ENCODE measurements at regions not wholly inside any gene's neighbourhood (a gene's known extent, or its start where the extent isn't known, plus 50 kb on each side); places are given as distances from the start of the nearest gene placed in this dataset.
"Not testable (repeated sequence)": the region's sequence is repeated elsewhere in the genome, so short reads cannot be mapped to it uniquely, and the experiment has no call there.

GRCh38 chr15:87672309-87673288, 583.9 kb downstream of the NTRK3 start:
- no peak for DNase-seq (ENCODE audit: low read depth in 2 of 2)

GRCh38 chr15:87671289-87671688, 585.2 kb downstream of the NTRK3 start:
- no peak for DNase-seq (ENCODE audit: low read depth in 2 of 2)

- no peak for DNase-seq (ENCODE audit: low read depth in 2 of 2)
Observed at GRCh38 chr15:87669846-87670245, 586.7 kb downstream of the NTRK3 start.

- not testable (repeated sequence) for DNase-seq (ENCODE audit: low read depth in 2 of 2)
Observed at GRCh38 chr15:87668768-87669564, 587.6 kb downstream of the NTRK3 start.

GRCh38 chr15:87667643-87668042, 588.9 kb downstream of the NTRK3 start:
- DNase-seq (ENCODE audit: low read depth in 2 of 2): no peak

- no peak for DNase-seq (ENCODE audit: low read depth in 2 of 2)
Observed at GRCh38 chr15:87662575-87662974, 594.0 kb downstream of the NTRK3 start.

GRCh38 chr15:87661454-87662355, 594.8 kb downstream of the NTRK3 start:
- no peak for DNase-seq (ENCODE audit: low read depth in 2 of 2)

GRCh38 chr15:87660251-87661129, 596.0 kb downstream of the NTRK3 start:
- no peak for DNase-seq (ENCODE audit: low read depth in 2 of 2)

GRCh38 chr15:87656372-87656771, 600.2 kb downstream of the NTRK3 start:
- no peak for DNase-seq (ENCODE audit: low read depth in 2 of 2)

- no peak for DNase-seq (ENCODE audit: low read depth in 2 of 2)
Observed at GRCh38 chr15:87653646-87654045, 602.9 kb downstream of the NTRK3 start.

GRCh38 chr15:87649175-87649574, 607.4 kb downstream of the NTRK3 start:
- no peak for DNase-seq (ENCODE audit: low read depth in 2 of 2)

GRCh38 chr15:87648278-87648677, 608.3 kb downstream of the NTRK3 start:
- DNase-seq (ENCODE audit: low read depth in 2 of 2): no peak

- DNase-seq (ENCODE audit: low read depth in 2 of 2): no peak
Observed at GRCh38 chr15:87645723-87646122, 610.8 kb downstream of the NTRK3 start.

GRCh38 chr15:87642997-87643396, 613.5 kb downstream of the NTRK3 start:
- DNase-seq (ENCODE audit: low read depth in 2 of 2): peak in 1 of 2 donors; percentile 2

- DNase-seq (ENCODE audit: low read depth in 2 of 2): no peak
Observed at GRCh38 chr15:87639305-87640011, 617.1 kb downstream of the NTRK3 start.

GRCh38 chr15:87638554-87639083, 617.9 kb downstream of the NTRK3 start:
- DNase-seq (ENCODE audit: low read depth in 2 of 2): no peak

GRCh38 chr15:87634361-87634760, 622.2 kb downstream of the NTRK3 start:
- no peak for DNase-seq (ENCODE audit: low read depth in 2 of 2)

GRCh38 chr15:87633525-87633924, 623.0 kb downstream of the NTRK3 start:
- no peak for DNase-seq (ENCODE audit: low read depth in 2 of 2)

GRCh38 chr15:87632364-87632763, 624.2 kb downstream of the NTRK3 start:
- DNase-seq (ENCODE audit: low read depth in 2 of 2): no peak

GRCh38 chr15:87631775-87632174, 624.8 kb downstream of the NTRK3 start:
- no peak for DNase-seq (ENCODE audit: low read depth in 2 of 2)
